ENCODE measurements at regions not wholly inside any gene's neighbourhood (a gene's known extent, or its start where the extent isn't known, plus 50 kb on each side); places are given as distances from the start of the nearest gene placed in this dataset.

GRCh38 chr5:168153263-168153875, 138.1 kb upstream of the WWC1 start:
- no peak for DNase-seq
- Histone ChIP-seq H2AK5ac (ENCODE audit: low read length, severe bottlenecking) (no peak overlapping the region), H3K9ac (ENCODE audit: low read length) (no peak overlapping the region), H3K27ac (ENCODE audit: low read length, poor library complexity, severe bottlenecking) (no peak overlapping the region), H3K9me3 (ENCODE audit: control insufficient read depth, low read length) (no peaks in the 10 kb centered on the region), H2BK5ac (ENCODE audit: low read depth, low read length, poor library complexity, severe bottlenecking) (no peak overlapping the region), H3K36me3 (ENCODE audit: control insufficient read depth in 1 of 2, insufficient read depth in 2 of 2, low read depth in 1 of 2, low read length in 2 of 2) (peaks cover 0 to 15% of the 10 kb centered on the region in 2 experiments), H2AFZ (ENCODE audit: low read depth, low read length) (no peak overlapping the region), H3K27me3 (ENCODE audit: control insufficient read depth in 1 of 2, insufficient read depth in 1 of 2, low read length in 2 of 2) (peaks cover 0 to 59% of the 10 kb centered on the region in 2 experiments), H4K8ac (ENCODE audit: low read length) (no peak overlapping the region), H3K18ac (ENCODE audit: low read depth in 1 of 2, low read length in 2 of 2) (no peak overlapping the region), H3K4me1 (ENCODE audit: control insufficient read depth, insufficient read depth, low read depth, low read length) (peaks cover 1% of the 10 kb centered on the region), H4K91ac (ENCODE audit: low read length) (no peak overlapping the region), H2BK12ac (ENCODE audit: low read length in 2 of 2) (no peak overlapping the region), H2BK120ac (ENCODE audit: low read depth, low read length) (no peak overlapping the region), H3K79me1 (replicated peaks; ENCODE audit: low read length, poor library complexity, severe bottlenecking) (no peaks in the 10 kb centered on the region), H2BK15ac (ENCODE audit: low read depth, poor library complexity, severe bottlenecking) (no peak overlapping the region), H3K4me2 (ENCODE audit: low read length, poor library complexity, severe bottlenecking) (no peak overlapping the region), H3K4ac (ENCODE audit: low read depth in 1 of 2, low read length in 2 of 2) (no peak overlapping the region), H3K14ac (ENCODE audit: low read length in 2 of 2) (no peak overlapping the region), H3K23ac (ENCODE audit: low read length in 2 of 2) (no peak overlapping the region), H3K4me3 (ENCODE audit: insufficient read depth in 1 of 2, low read depth in 1 of 2, low read length in 2 of 2) (no peak overlapping the region)
- WGBS: 58% methylated on average over 7 of the region's 7 CpGs

- H3K4me1 ChIP-seq (ENCODE audit: control insufficient read depth, insufficient read depth, low read depth, low read length): peaks cover 1% of the 10 kb centered on the region
- H2AK5ac ChIP-seq (ENCODE audit: low read length, severe bottlenecking): no peak overlapping the region
- H2BK5ac ChIP-seq (ENCODE audit: low read depth, low read length, poor library complexity, severe bottlenecking): no peak overlapping the region
- H3K27ac ChIP-seq (ENCODE audit: low read length, poor library complexity, severe bottlenecking): no peak overlapping the region
- H4K8ac ChIP-seq (ENCODE audit: low read length): no peak overlapping the region
- no peak overlapping the region for H3K9ac ChIP-seq (ENCODE audit: low read length)
- H3K36me3 ChIP-seq (ENCODE audit: control insufficient read depth in 1 of 2, insufficient read depth in 2 of 2, low read depth in 1 of 2, low read length in 2 of 2): peaks cover 0 to 15% of the 10 kb centered on the region in 2 experiments
- H3K27me3 ChIP-seq (ENCODE audit: control insufficient read depth in 1 of 2, insufficient read depth in 1 of 2, low read length in 2 of 2): peaks cover 0 to 60% of the 10 kb centered on the region in 2 experiments
- H3K9me3 ChIP-seq (ENCODE audit: control insufficient read depth, low read length): no peaks in the 10 kb centered on the region
- no peak overlapping the region for H3K23ac ChIP-seq (ENCODE audit: low read length in 2 of 2)
- WGBS: 74% methylated on average over 6 of the region's 6 CpGs
- H3K4ac ChIP-seq (ENCODE audit: low read depth in 1 of 2, low read length in 2 of 2): no peak overlapping the region
- DNase-seq: no peak
- no peak overlapping the region for H2BK120ac ChIP-seq (ENCODE audit: low read depth, low read length)
- no peak overlapping the region for H2BK15ac ChIP-seq (ENCODE audit: low read depth, poor library complexity, severe bottlenecking)
- no peak overlapping the region for H3K4me2 ChIP-seq (ENCODE audit: low read length, poor library complexity, severe bottlenecking)
- no peak overlapping the region for H3K14ac ChIP-seq (ENCODE audit: low read length in 2 of 2)
- no peak overlapping the region for H3K4me3 ChIP-seq (ENCODE audit: insufficient read depth in 1 of 2, low read depth in 1 of 2, low read length in 2 of 2)
- no peak overlapping the region for H3K18ac ChIP-seq (ENCODE audit: low read depth in 1 of 2, low read length in 2 of 2)
- H4K91ac ChIP-seq (ENCODE audit: low read length): no peak overlapping the region
- H2BK12ac ChIP-seq (ENCODE audit: low read length in 2 of 2): no peak overlapping the region
- H2AFZ ChIP-seq (ENCODE audit: low read depth, low read length): no peak overlapping the region
- no peaks in the 10 kb centered on the region for H3K79me1 ChIP-seq (replicated peaks; ENCODE audit: low read length, poor library complexity, severe bottlenecking)
Measured at GRCh38 chr5:168153876-168154270, 137.6 kb upstream of the WWC1 start.

GRCh38 chr5:168155585-168155984, 135.9 kb upstream of the WWC1 start:
- no peak overlapping the region for H2AFZ ChIP-seq (ENCODE audit: low read depth, low read length)

GRCh38 chr5:168156170-168156569, 135.3 kb upstream of the WWC1 start:
- Histone ChIP-seq H2BK15ac (ENCODE audit: low read depth, poor library complexity, severe bottlenecking) (no peak overlapping the region), H3K79me1 (replicated peaks; ENCODE audit: low read length, poor library complexity, severe bottlenecking) (peaks cover 1% of the 10 kb centered on the region), H3K4me3 (ENCODE audit: insufficient read depth in 1 of 2, low read depth in 1 of 2, low read length in 2 of 2) (no peak overlapping the region), H3K27ac (ENCODE audit: low read length, poor library complexity, severe bottlenecking) (no peak overlapping the region), H2BK120ac (ENCODE audit: low read depth, low read length) (no peak overlapping the region), H3K27me3 (ENCODE audit: control insufficient read depth in 1 of 2, insufficient read depth in 1 of 2, low read length in 2 of 2) (peaks cover 0 to 50% of the 10 kb centered on the region in 2 experiments), H4K8ac (ENCODE audit: low read length) (no peak overlapping the region), H3K9ac (ENCODE audit: low read length) (no peak overlapping the region), H3K9me3 (ENCODE audit: control insufficient read depth, low read length) (no peaks in the 10 kb centered on the region), H3K4me1 (ENCODE audit: control insufficient read depth, insufficient read depth, low read depth, low read length) (peaks cover 1% of the 10 kb centered on the region), H2AK5ac (ENCODE audit: low read length, severe bottlenecking) (no peak overlapping the region), H3K36me3 (ENCODE audit: control insufficient read depth in 1 of 2, insufficient read depth in 2 of 2, low read depth in 1 of 2, low read length in 2 of 2) (peaks cover 0 to 10% of the 10 kb centered on the region in 2 experiments), H2BK12ac (ENCODE audit: low read length in 2 of 2) (no peak overlapping the region), H3K14ac (ENCODE audit: low read length in 2 of 2) (no peak overlapping the region), H3K4me2 (ENCODE audit: low read length, poor library complexity, severe bottlenecking) (no peak overlapping the region), H4K91ac (ENCODE audit: low read length) (no peak overlapping the region), H3K18ac (ENCODE audit: low read depth in 1 of 2, low read length in 2 of 2) (no peak overlapping the region), H2BK5ac (ENCODE audit: low read depth, low read length, poor library complexity, severe bottlenecking) (no peak overlapping the region), H2AFZ (ENCODE audit: low read depth, low read length) (no peak overlapping the region), H3K23ac (ENCODE audit: low read length in 2 of 2) (no peak overlapping the region), H3K4ac (ENCODE audit: low read depth in 1 of 2, low read length in 2 of 2) (no peak overlapping the region)
- WGBS: no CpG with 5 or more reads among the region's 1 CpG
- no peak for DNase-seq

More at GRCh38 chr5:168155585-168155984, 135.9 kb upstream of the WWC1 start:
- Histone ChIP-seq H3K9me3 (ENCODE audit: control insufficient read depth, low read length) (no peaks in the 10 kb centered on the region), H3K27me3 (ENCODE audit: control insufficient read depth in 1 of 2, insufficient read depth in 1 of 2, low read length in 2 of 2) (peaks cover 0 to 51% of the 10 kb centered on the region in 2 experiments), H3K14ac (ENCODE audit: low read length in 2 of 2) (no peak overlapping the region), H3K4ac (ENCODE audit: low read depth in 1 of 2, low read length in 2 of 2) (no peak overlapping the region), H3K23ac (ENCODE audit: low read length in 2 of 2) (no peak overlapping the region), H3K27ac (ENCODE audit: low read length, poor library complexity, severe bottlenecking) (no peak overlapping the region), H3K79me1 (replicated peaks; ENCODE audit: low read length, poor library complexity, severe bottlenecking) (peaks cover 1% of the 10 kb centered on the region), H3K18ac (ENCODE audit: low read depth in 1 of 2, low read length in 2 of 2) (no peak overlapping the region), H2BK12ac (ENCODE audit: low read length in 2 of 2) (no peak overlapping the region), H3K4me1 (ENCODE audit: control insufficient read depth, insufficient read depth, low read depth, low read length) (peaks cover 1% of the 10 kb centered on the region), H4K8ac (ENCODE audit: low read length) (no peak overlapping the region), H2BK15ac (ENCODE audit: low read depth, poor library complexity, severe bottlenecking) (no peak overlapping the region), H3K4me3 (ENCODE audit: insufficient read depth in 1 of 2, low read depth in 1 of 2, low read length in 2 of 2) (no peak overlapping the region), H4K91ac (ENCODE audit: low read length) (no peak overlapping the region), H2BK5ac (ENCODE audit: low read depth, low read length, poor library complexity, severe bottlenecking) (no peak overlapping the region), H2AK5ac (ENCODE audit: low read length, severe bottlenecking) (no peak overlapping the region), H3K4me2 (ENCODE audit: low read length, poor library complexity, severe bottlenecking) (no peak overlapping the region), H2BK120ac (ENCODE audit: low read depth, low read length) (no peak overlapping the region), H3K36me3 (ENCODE audit: control insufficient read depth in 1 of 2, insufficient read depth in 2 of 2, low read depth in 1 of 2, low read length in 2 of 2) (peaks cover 0 to 14% of the 10 kb centered on the region in 2 experiments), H3K9ac (ENCODE audit: low read length) (no peak overlapping the region)
- WGBS: 89% methylated on average over 1 of the region's 2 CpGs
- no peak for DNase-seq
